Muscle of leg (tissue), 3 donors: ENCODE measurements at regions not wholly inside any gene's neighbourhood (a gene's known extent, or its start where the extent isn't known, plus 50 kb on each side); places are given as distances from the start of the nearest gene placed in this dataset.
A peak's percentile ranks its signal among the peaks of the same experiment; 100 is the strongest.
"Not testable (repeated sequence)": the region's sequence is repeated elsewhere in the genome, so short reads cannot be mapped to it uniquely, and the experiment has no call there.

Experiments used
- DNase-seq: peaks from one replicate; pipeline ENCODE4 v3.0.0; 2013
- H3K27ac ChIP-seq: one replicate; pipeline ENCODE4 v1.5.1; 2013; ENCODE audit warnings: mild to moderate bottlenecking, low read length, control low read depth
- H3K27me3 ChIP-seq: one replicate; pipeline ENCODE4 v1.6.1; 2013; ENCODE audit warnings: low read length; ENCODE audit not compliant: control insufficient read depth, insufficient read depth
- H3K36me3 ChIP-seq: one replicate; pipeline ENCODE4 v1.6.1; 2013; ENCODE audit warnings: low read length; ENCODE audit not compliant: control insufficient read depth, insufficient read depth
- H3K4me1 ChIP-seq: one replicate; pipeline ENCODE4 v1.6.1; 2013; ENCODE audit warnings: low read length; ENCODE audit not compliant: control insufficient read depth, insufficient read depth
- H3K4me3 ChIP-seq: one replicate; pipeline ENCODE4 v1.5.1; 2013; ENCODE audit warnings: low read length, control low read depth
- H3K9me3 ChIP-seq: replicated peaks from 2 replicates; pipeline ENCODE4 v1.6.1; 2013; ENCODE audit warnings: low read depth, low read length; ENCODE audit not compliant: control insufficient read depth
- WGBS: methylation state at CpG from one replicate; pipeline ENCODE4 v1.1.5; 2013; ENCODE audit warnings: missing lambda C conversion rate; ENCODE audit not compliant: insufficient coverage; 5-methylcytosine and 5-hydroxymethylcytosine counted together

DNA sequence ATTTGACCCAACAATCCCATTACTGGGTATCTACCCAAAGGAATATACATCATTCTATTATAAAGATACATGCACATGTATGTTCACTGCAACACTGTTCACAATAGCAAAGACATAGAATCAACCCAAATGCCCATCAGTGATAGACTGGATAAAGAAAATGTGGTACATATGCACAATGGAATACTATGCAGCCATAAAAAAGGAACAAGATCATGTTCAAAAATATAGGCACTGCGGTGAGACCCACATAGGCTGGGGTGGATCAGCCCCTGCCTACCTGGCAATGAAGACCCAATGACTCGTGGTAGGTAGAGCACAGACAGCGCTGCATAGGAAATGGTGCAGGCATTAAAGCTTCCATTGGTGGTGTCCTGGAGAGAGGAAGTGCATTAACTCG, 88.6 kb upstream of the NFIL3 start:
- H3K27me3 ChIP-seq, H3K4me1 ChIP-seq, H3K36me3 ChIP-seq, H3K9me3 ChIP-seq, DNase-seq, H3K4me3 ChIP-seq, H3K27ac ChIP-seq: not testable (repeated sequence)
- WGBS = 93% methylated on average over 3 of the region's 4 CpGs

DNA sequence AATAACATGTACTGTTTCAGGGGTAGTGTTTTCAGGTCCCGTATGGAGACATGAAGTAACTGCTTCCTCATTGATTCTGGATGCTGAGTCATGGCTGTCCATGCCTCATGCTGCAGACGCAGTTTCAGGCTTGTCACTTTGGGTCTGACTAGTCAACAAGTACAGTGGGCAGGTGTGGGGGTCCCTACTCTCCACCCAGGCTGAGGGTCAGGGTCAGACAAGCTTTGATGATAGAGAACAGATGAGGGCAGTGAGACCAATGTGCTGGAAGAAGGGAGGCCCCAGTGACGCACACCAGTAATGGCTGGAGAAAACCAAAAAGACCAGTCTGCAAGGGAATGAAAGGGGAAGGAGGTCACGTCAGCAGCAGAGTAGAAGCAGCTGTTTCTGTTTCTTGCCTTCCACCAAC, 80.0 kb upstream of the NFIL3 start:
- Histone ChIP-seq H3K27ac (no peak overlapping the region), H3K4me3 (no peak overlapping the region), H3K4me1 (no peaks in the 10 kb centered on the region), H3K36me3 (no peaks in the 10 kb centered on the region), H3K9me3 (no peaks in the 10 kb centered on the region), H3K27me3 (no peaks in the 10 kb centered on the region)
- DNase-seq = no peak
- WGBS = 58% methylated on average over 3 of the region's 4 CpGs

DNA sequence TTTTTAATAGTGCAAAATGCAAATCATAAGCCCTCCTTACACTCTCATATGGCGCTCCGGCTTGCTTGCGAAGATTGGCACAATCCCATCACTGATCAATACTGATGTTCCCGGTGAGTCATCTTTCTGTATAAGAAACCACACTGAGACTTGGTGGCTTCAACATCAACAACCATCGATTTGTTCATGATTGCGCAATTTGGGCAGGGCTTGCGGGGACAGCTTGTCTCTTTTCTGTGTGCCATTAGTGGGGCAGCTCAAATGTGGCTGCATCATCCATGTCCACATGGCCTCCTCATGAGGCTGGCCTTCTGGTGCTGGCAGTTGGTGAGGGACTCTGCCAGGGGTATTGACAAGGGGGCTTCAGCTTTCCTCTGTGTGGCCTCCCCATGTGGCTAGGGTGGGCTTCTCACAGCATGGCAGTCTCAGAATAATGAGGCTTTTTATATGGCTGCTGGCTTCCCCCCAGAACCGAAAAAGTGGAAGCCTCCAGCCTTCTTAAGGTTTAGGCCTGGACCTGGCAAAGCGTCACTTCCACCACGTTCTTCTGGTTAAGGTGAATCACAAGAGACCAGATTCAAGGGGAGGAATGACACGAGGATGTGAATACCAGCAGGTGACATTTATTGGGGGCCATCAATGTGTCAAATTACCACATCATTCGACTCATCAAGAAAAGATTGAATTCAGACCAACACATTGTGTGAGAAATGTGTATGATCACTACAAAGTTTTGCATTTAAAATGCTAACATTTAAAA, 79.5 kb upstream of the NFIL3 start:
- 94% methylated on average over 7 of the region's 12 CpGs for WGBS
- Histone ChIP-seq H3K27me3 (no peaks in the 10 kb centered on the region), H3K36me3 (no peaks in the 10 kb centered on the region), H3K4me1 (no peaks in the 10 kb centered on the region), H3K9me3 (no peaks in the 10 kb centered on the region), H3K27ac (no peak overlapping the region), H3K4me3 (no peak overlapping the region)
- DNase-seq = no peak

DNA sequence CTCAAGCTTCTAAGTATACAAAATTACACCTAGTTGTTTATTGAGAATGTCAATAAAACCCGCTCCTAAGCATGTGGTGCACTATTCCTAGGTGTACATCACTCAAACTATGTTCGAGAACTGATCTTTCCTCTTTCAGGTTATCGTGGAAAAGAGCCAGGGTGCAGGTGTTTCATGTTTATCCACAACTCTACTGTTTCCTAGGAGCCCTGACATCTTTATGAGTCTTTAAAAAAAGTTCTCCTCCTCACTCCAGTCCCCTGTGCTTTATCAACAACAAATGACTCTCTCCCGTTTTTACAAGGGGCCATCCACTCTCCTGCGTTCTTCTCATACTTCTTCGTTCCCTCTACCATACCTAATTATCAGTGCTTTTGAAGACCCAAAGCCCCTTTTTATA, 78.8 kb upstream of the NFIL3 start:
- no peak for DNase-seq
- no peaks in the 10 kb centered on the region for H3K9me3 ChIP-seq
- WGBS = 25% methylated on average over 5 of the region's 6 CpGs
- no peak overlapping the region for H3K27ac ChIP-seq
- no peak overlapping the region for H3K4me3 ChIP-seq
- H3K4me1 ChIP-seq = no peaks in the 10 kb centered on the region
- H3K36me3 ChIP-seq = no peaks in the 10 kb centered on the region
- no peaks in the 10 kb centered on the region for H3K27me3 ChIP-seq

DNA sequence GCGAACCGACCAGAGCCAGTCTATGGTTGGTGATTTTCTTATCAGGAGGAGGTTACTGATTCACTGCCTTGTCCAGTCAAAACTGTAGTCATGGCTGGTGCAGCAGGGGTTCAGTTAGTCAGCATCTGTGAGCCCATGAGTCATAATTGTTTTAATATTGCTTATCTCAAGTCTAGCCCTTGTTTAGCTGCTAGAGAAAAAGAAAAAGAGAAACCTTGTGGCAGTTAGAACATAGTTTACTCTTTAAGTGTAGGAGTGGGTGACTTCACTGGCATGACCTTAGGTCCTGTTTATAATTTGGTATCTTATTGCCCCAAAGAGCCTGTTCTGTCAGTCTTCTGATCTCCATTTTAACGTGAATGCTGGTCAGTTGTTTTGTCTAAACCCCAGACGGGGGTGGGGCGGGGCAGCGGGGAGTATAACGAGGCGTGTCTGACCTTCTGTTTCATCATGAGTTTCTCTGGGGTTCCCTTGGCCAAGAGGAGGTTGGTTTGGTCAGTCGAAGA, 76.9 kb upstream of the NFIL3 start:
- 100% methylated on average over 2 of the region's 9 CpGs for WGBS
- no peak overlapping the region for H3K4me3 ChIP-seq
- H3K4me1 ChIP-seq = peaks cover 4% of the 10 kb centered on the region
- no peak overlapping the region for H3K27ac ChIP-seq
- H3K27me3 ChIP-seq = no peaks in the 10 kb centered on the region
- H3K36me3 ChIP-seq = no peaks in the 10 kb centered on the region
- no peaks in the 10 kb centered on the region for H3K9me3 ChIP-seq
- no peak for DNase-seq

DNA sequence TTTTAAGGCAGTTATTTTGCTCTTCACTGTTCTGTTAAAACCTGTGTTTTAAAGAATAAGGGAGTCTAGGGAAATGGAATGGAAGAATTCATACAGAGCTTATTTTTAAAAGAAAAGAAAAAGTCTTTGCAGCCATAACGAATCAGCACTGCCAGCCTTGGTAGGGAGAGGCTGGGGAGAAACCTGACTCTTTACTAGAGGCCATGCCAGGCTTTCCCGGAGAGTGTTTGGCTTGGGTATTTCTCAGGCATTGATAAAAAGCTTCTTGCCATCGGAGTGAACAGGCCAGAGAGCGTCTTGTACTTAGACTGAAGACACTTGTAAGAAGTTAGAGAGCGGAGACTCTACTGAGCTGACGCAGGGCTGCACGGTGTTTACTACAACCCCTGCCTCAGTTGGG, 72.7 kb upstream of the NFIL3 start:
- WGBS = 71% methylated on average over 7 of the region's 7 CpGs
- Histone ChIP-seq H3K27ac (no peak overlapping the region), H3K4me3 (no peak overlapping the region), H3K4me1 (peaks cover 4% of the 10 kb centered on the region), H3K27me3 (no peaks in the 10 kb centered on the region), H3K9me3 (no peaks in the 10 kb centered on the region), H3K36me3 (no peaks in the 10 kb centered on the region)
- peak; percentile 14 for DNase-seq

DNA sequence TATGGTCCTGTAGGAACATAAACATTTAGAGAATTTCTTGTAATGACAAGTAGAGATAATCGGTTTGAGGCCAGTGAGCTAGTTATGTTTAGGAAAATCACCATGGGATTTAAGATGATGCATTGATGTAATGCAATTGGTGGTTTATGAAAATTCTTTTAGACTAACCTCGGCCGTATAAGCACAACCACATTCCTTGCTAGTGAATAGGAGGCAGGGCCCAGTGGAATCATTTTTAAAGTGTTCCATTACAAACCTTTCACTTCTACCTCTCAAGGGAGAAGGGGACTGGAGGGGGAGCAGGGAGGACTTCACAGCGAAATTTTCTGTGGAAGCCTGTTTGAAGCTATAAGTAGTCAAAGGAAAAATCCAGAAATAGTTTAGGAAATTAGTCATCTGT, 71.8 kb upstream of the NFIL3 start:
- Histone ChIP-seq H3K4me3 (no peak overlapping the region), H3K27me3 (no peaks in the 10 kb centered on the region), H3K9me3 (no peaks in the 10 kb centered on the region), H3K36me3 (no peaks in the 10 kb centered on the region), H3K27ac (no peak overlapping the region), H3K4me1 (peaks cover 4% of the 10 kb centered on the region)
- WGBS = no CpG with 5 or more reads among the region's 4 CpGs
- DNase-seq = peak; percentile 56

DNA sequence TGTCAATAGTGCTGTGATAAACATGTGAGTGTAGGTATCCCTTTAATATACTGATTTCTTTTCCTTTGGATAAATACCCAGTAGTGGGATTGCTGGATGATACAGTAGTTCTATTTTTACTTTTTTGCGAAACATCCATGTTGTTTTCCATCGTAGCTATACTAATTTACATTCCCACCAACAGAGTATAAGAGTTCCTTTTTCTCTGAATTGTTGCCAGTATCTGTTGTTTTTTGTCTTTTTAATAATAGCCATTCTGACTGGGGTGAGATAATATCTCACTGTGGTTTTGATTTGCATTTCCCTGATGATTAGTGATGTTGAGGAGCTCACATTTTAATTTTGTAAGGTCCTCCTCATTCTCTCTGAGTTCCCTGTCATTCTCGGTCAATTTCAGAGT, 71.1 kb upstream of the NFIL3 start:
- Histone ChIP-seq H3K4me1 (peaks cover 4% of the 10 kb centered on the region), H3K9me3 (no peaks in the 10 kb centered on the region), H3K4me3 (no peak overlapping the region), H3K36me3 (no peaks in the 10 kb centered on the region), H3K27ac (no peak overlapping the region), H3K27me3 (no peaks in the 10 kb centered on the region)
- no peak for DNase-seq
- no CpG with 5 or more reads among the region's 3 CpGs for WGBS

DNA sequence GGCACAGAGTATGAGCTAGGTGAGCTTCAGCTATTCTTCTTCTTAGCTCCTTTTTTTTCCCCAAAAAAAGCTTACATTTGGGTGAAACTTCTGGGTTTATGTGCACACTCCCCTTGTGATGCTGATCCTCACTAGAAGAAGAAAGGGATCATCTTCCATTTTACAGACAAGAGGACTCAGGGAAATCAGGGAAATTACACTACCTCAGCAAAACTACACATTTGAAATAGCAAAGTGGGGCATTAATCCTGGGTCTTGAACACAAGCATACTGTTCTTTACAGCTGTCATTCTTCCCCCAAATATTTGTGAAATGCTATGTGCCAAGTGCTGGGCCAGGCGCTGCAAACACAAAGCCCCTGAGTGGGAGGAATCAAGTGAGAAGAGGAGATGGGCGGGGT, 68.6 kb upstream of the NFIL3 start:
- DNase-seq = no peak
- 71% methylated on average over 2 of the region's 2 CpGs for WGBS
- H3K4me1 ChIP-seq = peaks cover 4% of the 10 kb centered on the region
- no peaks in the 10 kb centered on the region for H3K9me3 ChIP-seq
- no peak overlapping the region for H3K4me3 ChIP-seq
- H3K36me3 ChIP-seq = no peaks in the 10 kb centered on the region
- no peaks in the 10 kb centered on the region for H3K27me3 ChIP-seq
- H3K27ac ChIP-seq = no peak overlapping the region

DNA sequence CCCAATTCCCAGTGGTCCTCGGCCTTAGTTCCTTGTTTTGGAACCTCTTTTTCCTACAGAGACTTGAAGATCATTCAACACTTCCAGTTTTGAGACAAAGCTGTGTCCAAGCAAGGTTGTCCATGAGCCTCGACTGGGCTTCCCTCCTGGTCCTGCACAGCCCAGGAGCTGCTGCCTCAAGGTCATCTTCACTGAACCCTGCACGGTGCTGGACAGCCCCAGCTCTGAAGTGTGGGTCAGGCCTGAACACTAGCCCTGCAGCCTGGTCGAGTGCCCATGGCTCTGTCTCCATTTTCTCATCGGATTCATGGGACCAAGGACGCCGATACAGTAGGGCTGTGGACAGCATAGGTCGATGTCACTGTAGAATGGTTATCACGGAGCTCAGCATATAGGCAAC, 68.0 kb upstream of the NFIL3 start:
- Histone ChIP-seq H3K4me1 (peaks cover 5% of the 10 kb centered on the region), H3K4me3 (no peak overlapping the region), H3K9me3 (no peaks in the 10 kb centered on the region), H3K27ac (no peak overlapping the region), H3K36me3 (no peaks in the 10 kb centered on the region), H3K27me3 (no peaks in the 10 kb centered on the region)
- no peak for DNase-seq
- 86% methylated on average over 9 of the region's 9 CpGs for WGBS
